GM19238 (cell line): ENCODE measurements at regions not wholly inside any gene's neighbourhood (a gene's known extent, or its start where the extent isn't known, plus 50 kb on each side); places are given as distances from the start of the nearest gene placed in this dataset.
"Not testable (repeated sequence)": the region's sequence is repeated elsewhere in the genome, so short reads cannot be mapped to it uniquely, and the experiment has no call there.

Experiments used
- DNase-seq: peaks from one replicate; pipeline ENCODE4 v3.0.0; 2011; ENCODE audit warnings: low spot score; ENCODE audit not compliant: insufficient read length

- no peak for DNase-seq
Observed at GRCh38 chr3:105065895-105066839, 300.5 kb upstream of the ALCAM start.

GRCh38 chr3:105067361-105067760 is 299.3 kb upstream of the ALCAM start:
- DNase-seq: no peak

- no peak for DNase-seq
Observed at GRCh38 chr3:105077060-105077822, 289.5 kb upstream of the ALCAM start.

GRCh38 chr3:105083945-105084344 is 282.8 kb upstream of the ALCAM start:
- no peak for DNase-seq

DNA sequence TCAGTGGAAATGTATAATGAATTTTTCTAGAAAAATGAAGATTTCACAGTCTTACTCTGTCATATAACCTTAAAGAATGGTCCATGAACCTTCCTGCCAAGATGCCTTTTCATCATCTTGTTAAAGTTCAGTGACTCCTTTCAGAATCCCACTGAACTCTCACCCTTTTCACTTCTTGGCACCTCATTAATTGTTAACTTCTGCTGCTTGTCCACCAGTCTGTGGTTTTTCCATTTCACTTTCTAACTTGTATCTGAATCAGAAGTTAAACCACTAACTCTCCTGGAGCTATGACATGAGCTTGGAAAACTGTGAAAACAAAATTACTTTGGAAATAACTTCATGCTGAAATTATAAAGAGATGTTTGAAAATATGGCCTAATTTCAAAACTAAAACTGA is 281.2 kb upstream of the ALCAM start:
- no peak for DNase-seq

DNA sequence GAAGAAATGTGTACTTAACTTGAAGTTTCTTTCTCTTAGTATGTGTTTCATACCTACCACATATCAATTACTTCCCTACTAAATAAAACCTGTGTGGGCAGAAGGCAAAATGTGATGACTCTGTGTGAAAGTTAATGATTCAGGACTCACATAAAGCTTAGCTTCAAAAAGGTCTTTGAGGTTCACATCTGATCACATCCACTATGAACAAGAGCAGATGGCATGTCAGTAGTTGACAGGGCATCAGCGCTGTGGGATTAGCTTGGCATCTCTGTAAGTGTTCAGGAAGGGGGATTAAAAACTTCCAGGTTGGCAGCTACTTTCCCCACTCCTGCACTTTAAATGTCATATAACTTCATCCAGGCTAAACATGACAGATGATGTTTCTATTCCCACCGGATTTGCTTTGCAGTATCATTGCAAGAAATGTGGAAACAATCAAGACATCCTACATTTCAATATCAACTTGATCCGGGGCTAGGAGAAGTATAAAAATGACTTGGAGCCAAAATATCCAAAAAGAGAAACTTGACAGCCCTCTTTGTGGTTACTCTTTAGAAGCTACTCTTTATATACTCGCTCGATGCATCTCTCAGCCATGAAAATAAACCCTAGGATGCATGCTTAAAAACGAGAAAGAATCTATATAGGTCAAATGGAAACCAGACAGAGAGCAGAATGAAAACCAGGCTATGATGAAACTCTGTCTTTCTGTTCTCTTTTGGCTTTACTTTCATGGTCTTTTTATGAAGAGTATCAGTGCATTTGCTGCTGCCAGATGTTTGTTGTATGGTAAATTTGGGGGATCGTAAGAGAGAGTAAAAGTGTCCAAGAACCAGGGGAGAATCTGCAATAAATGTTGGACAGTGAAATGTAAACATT is 273.1 kb upstream of the ALCAM start:
- no peak for DNase-seq

GRCh38 chr3:105094588-105094987 is 272.1 kb upstream of the ALCAM start:
- DNase-seq: no peak

DNA sequence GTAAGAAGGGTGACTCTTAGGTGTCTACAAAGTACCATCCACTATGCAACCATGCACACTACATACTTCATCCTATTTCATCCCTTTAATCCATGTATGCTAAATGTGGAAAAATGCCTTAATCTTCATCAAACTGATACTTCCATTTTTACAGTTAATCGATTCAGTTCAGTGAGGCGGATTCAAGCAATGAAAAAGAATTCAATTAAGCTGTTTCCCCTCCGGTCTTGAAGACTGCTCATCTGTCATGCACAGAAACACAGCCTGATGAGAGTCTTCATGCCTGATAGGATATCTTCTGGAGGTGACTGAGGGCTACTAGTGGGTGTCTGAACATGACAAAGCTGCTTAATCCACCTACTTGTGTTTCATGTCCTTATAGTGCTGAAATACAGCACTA is 270.6 kb upstream of the ALCAM start:
- no peak for DNase-seq

GRCh38 chr3:105101603-105102002 is 265.1 kb upstream of the ALCAM start:
- no peak for DNase-seq

- no peak for DNase-seq
Observed at GRCh38 chr3:105103139-105103538, 263.6 kb upstream of the ALCAM start.

- DNase-seq: no peak
Observed at GRCh38 chr3:105108823-105109222, 257.9 kb upstream of the ALCAM start.

- no peak for DNase-seq
Observed at GRCh38 chr3:105118905-105119304, 247.8 kb upstream of the ALCAM start.

- DNase-seq: no peak
Observed at GRCh38 chr3:105119801-105120340, 246.8 kb upstream of the ALCAM start.

GRCh38 chr3:105130911-105131310 is 235.8 kb upstream of the ALCAM start:
- no peak for DNase-seq

DNA sequence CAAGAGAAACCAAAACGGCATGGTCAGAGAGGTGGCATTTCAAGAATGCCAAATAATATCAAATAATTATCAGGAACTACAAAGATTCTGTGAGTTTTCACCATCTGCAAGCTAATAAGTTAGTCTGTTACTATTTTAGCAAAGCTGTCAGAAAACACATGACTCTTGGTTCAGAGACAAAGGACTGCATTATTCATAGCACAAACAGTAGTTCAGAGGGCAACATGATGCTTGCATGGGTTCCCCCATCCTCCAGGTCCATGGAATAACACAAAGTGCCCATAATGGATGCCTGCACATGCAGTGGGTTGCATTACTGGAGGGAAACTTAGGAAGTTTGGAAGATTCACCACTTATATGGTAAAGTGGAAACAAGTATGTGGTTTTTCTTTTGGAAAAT is 228.8 kb upstream of the ALCAM start:
- no peak for DNase-seq

DNA sequence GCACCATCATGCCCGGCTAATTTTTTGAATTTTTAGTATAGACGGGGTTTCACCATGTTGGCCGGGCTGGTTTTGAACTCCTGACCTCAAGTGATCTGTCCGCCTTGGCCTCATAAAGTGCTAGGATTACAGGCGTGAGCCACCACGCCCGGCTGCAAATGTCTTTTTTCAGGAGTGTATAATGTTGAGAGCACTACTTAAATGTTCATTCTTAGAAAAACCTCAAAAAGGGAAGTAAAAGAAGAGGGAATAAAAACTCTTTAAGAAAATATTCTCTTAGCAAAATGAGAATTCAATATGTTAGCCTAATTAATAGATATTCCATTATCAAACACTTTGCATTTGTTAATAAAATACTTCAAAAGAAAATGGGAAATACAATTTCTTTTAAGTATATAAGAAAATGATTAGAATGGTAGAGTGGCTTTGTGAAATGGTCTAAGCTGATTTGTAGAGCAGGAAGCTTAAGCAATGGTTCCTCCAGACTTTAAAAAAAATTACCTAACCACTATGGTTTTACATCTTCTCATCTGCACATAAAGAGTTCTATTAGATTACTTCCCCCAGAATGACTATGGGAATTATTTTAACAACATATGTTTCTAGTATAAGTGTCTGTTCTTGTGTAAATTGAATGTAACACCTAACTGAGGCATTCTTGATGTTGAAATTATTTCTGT is 226.7 kb upstream of the ALCAM start:
- DNase-seq: no peak

GRCh38 chr3:105140899-105141367 is 225.8 kb upstream of the ALCAM start:
- no peak for DNase-seq

- no peak for DNase-seq
Observed at GRCh38 chr3:105144837-105145236, 221.9 kb upstream of the ALCAM start.

DNA sequence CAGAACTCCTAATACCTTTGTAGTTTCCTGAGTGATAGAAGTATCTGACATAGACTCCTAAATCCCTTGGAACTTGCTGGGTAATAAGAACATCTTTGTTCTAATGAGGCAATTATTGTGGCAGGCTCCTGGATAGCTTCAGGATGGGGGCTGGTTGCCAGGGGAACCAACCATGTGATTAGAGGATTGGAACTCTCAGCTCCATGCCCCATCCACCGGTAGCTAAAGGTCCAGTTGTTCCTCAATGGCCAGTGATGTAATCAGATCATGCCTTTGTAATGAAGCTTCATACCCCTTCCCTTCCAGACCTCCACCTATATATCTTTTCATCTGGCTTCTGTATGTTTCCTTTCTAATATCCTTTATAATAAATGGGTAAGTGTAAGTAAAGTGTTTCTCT is 221.2 kb upstream of the ALCAM start:
- no peak for DNase-seq

- DNase-seq: not testable (repeated sequence)
Observed at GRCh38 chr3:105149197-105149596, 217.5 kb upstream of the ALCAM start.

- no peak for DNase-seq
Observed at GRCh38 chr3:105152987-105153386, 213.7 kb upstream of the ALCAM start.
